ENCODE measurements at regions not wholly inside any gene's neighbourhood (a gene's known extent, or its start where the extent isn't known, plus 50 kb on each side); places are given as distances from the start of the nearest gene placed in this dataset.

- no peak for DNase-seq
These were observed 139.5 kb upstream of the TMCO5A start for GRCh38 chr15:37794947-37795346.

GRCh38 chr15:37801529-37801928 is 132.9 kb upstream of the TMCO5A start:
- DNase-seq = no peak

- DNase-seq = no peak
These were observed 127.6 kb upstream of the TMCO5A start for GRCh38 chr15:37806808-37807207.

GRCh38 chr15:37810381-37810780 is 124.1 kb upstream of the TMCO5A start:
- no peak for DNase-seq

- DNase-seq = no peak
These were observed 121.1 kb upstream of the TMCO5A start for GRCh38 chr15:37813306-37813705.

- DNase-seq = no peak
These were observed 119.5 kb upstream of the TMCO5A start for GRCh38 chr15:37814847-37815515.

- DNase-seq = no peak
These were observed 116.2 kb upstream of the TMCO5A start for GRCh38 chr15:37818152-37818677.

GRCh38 chr15:37819191-37819590 is 115.2 kb upstream of the TMCO5A start:
- DNase-seq = no peak

GRCh38 chr15:37820380-37821128 is 113.9 kb upstream of the TMCO5A start:
- DNase-seq = no peak

- no peak for DNase-seq
These were observed 110.7 kb upstream of the TMCO5A start for GRCh38 chr15:37823601-37824275.

- DNase-seq = no peak
These were observed 109.6 kb upstream of the TMCO5A start for GRCh38 chr15:37824717-37825382.

GRCh38 chr15:37837276-37837675 is 97.2 kb upstream of the TMCO5A start:
- no peak for DNase-seq

GRCh38 chr15:37847776-37848175 is 86.7 kb upstream of the TMCO5A start:
- no peak for DNase-seq

- no peak for DNase-seq
These were observed 78.3 kb upstream of the TMCO5A start for GRCh38 chr15:37856109-37856508.

GRCh38 chr15:37860896-37861295 is 73.5 kb upstream of the TMCO5A start:
- DNase-seq = no peak

GRCh38 chr15:37865687-37866086 is 68.8 kb upstream of the TMCO5A start:
- no peak for DNase-seq

GRCh38 chr15:37870711-37871110 is 63.7 kb upstream of the TMCO5A start:
- DNase-seq = no peak

- no peak for DNase-seq
These were observed 61.8 kb upstream of the TMCO5A start for GRCh38 chr15:37872661-37873060.

GRCh38 chr15:37873336-37873735 is 61.1 kb upstream of the TMCO5A start:
- DNase-seq = no peak

- no peak for DNase-seq
These were observed 57.5 kb upstream of the TMCO5A start for GRCh38 chr15:37876900-37877299.

GRCh38 chr15:37877851-37878741 is 56.3 kb upstream of the TMCO5A start:
- no peak for DNase-seq
